MM.1S (cell line): ENCODE measurements at regions not wholly inside any gene's neighbourhood (a gene's known extent, or its start where the extent isn't known, plus 50 kb on each side); places are given as distances from the start of the nearest gene placed in this dataset.

ENCODE experiments used
- DNase-seq: peaks from one replicate; pipeline ENCODE4 v3.0.0-alpha.2; 2015
- H2AFZ ChIP-seq: fragments of 300-600 bp; sonication (generic); 2 replicates; pipeline ENCODE4 v1.6.0; 2016; ENCODE audit warnings: antibody characterized with exemption, low read length
- H3F3A ChIP-seq: fragments of 300-600 bp; sonication (generic); 2 replicates; pipeline ENCODE4 v1.6.1; 2016; ENCODE audit warnings: mild to moderate bottlenecking, antibody characterized with exemption, low read length, moderate library complexity, mixed read lengths; ENCODE audit not compliant: insufficient read depth
- H3K27ac ChIP-seq: fragments of 300-600 bp; sonication (generic); 2 replicates; pipeline ENCODE4 v1.5.1; 2016; ENCODE audit warnings: mild to moderate bottlenecking, low read length
- H3K27me3 ChIP-seq: fragments of 300-600 bp; sonication (generic); replicated peaks from 2 replicates; pipeline ENCODE4 v1.6.0; 2016; ENCODE audit warnings: low read length; ENCODE audit not compliant: insufficient read depth
- H3K36me3 ChIP-seq: fragments of 300-600 bp; sonication (generic); replicated peaks from 2 replicates; pipeline ENCODE4 v1.6.1; 2016; ENCODE audit warnings: mild to moderate bottlenecking, low read length, mixed read lengths; ENCODE audit not compliant: insufficient read depth
- H3K4me1 ChIP-seq: fragments of 300-600 bp; sonication (generic); 2 replicates; pipeline ENCODE4 v1.6.1; 2016; ENCODE audit warnings: low read length, mixed read lengths
- H3K4me2 ChIP-seq: fragments of 300-600 bp; sonication (generic); 2 replicates; pipeline ENCODE4 v1.6.0; 2016; ENCODE audit warnings: low read depth, low read length
- H3K4me3 ChIP-seq: fragments of 300-600 bp; sonication (generic); 2 replicates; pipeline ENCODE4 v1.5.1; 2016; ENCODE audit warnings: low read length, mixed read lengths
- H3K79me2 ChIP-seq: fragments of 300-600 bp; sonication (generic); 2 replicates; pipeline ENCODE4 v1.6.1; 2016; ENCODE audit warnings: mixed run types, low read length, mixed read lengths
- H3K9ac ChIP-seq: fragments of 300-600 bp; sonication (generic); 2 replicates; pipeline ENCODE4 v1.6.1; 2016; ENCODE audit warnings: low read length, mixed read lengths
- H3K9me2 ChIP-seq: fragments of 300-600 bp; sonication (generic); replicated peaks from 2 replicates; pipeline ENCODE4 v1.6.1; 2016; ENCODE audit warnings: mild to moderate bottlenecking, low read length, mixed read lengths; ENCODE audit not compliant: insufficient read depth
- H3K9me3 ChIP-seq: fragments of 300-600 bp; sonication (generic); replicated peaks from 2 replicates; pipeline ENCODE4 v1.6.1; 2016; ENCODE audit warnings: mild to moderate bottlenecking, low read length, mixed read lengths; ENCODE audit not compliant: insufficient read depth
- H4K20me1 ChIP-seq: fragments of 300-600 bp; sonication (generic); 2 replicates; pipeline ENCODE4 v1.6.1; 2016; ENCODE audit warnings: mild to moderate bottlenecking, low read length, moderate library complexity, mixed read lengths; ENCODE audit not compliant: insufficient read depth
- EZH2 ChIP-seq: fragments of 300-600 bp; sonication (generic); optimal IDR thresholded peaks from 2 replicates; pipeline ENCODE3; 2017; ENCODE audit warnings: low read depth, mild to moderate bottlenecking, antibody characterized with exemption, low read length, mixed read lengths
- EZH2phosphoT487 ChIP-seq: fragments of 300-600 bp; sonication (generic); IDR thresholded peaks from 2 replicates; pipeline ENCODE4 v1.6.1; 2018; ENCODE audit warnings: antibody characterized with exemption, low read length
- TF ChIP-seq, protein P1 (sequence below): fragments of 300-600 bp; sonication (generic); IDR thresholded peaks from 2 replicates; pipeline ENCODE4 v1.5.1; 2016; ENCODE audit warnings: antibody characterized with exemption, low read length, mixed read lengths

DNA sequence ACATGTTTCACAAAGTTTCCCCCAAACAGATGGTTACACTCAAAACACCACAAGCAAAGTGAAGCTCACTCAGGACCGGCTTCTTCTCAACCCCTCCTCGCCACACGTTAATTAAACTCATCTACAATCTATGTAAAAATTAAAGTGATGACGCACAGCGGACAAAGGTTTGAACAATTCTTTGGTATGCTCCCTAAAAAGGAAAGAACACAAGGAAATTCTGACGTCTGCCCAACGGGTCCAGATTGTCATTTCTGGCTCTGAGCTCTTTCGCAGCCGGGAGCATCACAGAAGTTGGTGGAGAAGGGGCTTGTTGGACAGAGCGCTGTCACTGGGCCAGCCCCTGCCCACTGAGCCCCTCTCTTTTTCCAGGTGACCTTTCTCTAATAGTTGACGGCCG lies 173.7 kb upstream of the CHRNA7 start:
- Histone ChIP-seq H3K79me2 (no peaks in the 10 kb centered on the region), H3K4me2 (no peak overlapping the region), H3K36me3 (no peaks in the 10 kb centered on the region), H2AFZ (no peak overlapping the region), H3K27me3 (no peaks in the 10 kb centered on the region), H4K20me1 (no peaks in the 10 kb centered on the region), H3K4me1 (no peaks in the 10 kb centered on the region), H3K4me3 (no peak overlapping the region), H3K9me2 (no peaks in the 10 kb centered on the region), H3K27ac (no peak overlapping the region), H3K9me3 (no peaks in the 10 kb centered on the region), H3F3A (no peaks in the 10 kb centered on the region), H3K9ac (no peak overlapping the region)
- TF ChIP-seq EZH2phosphoT487: no peak
- TF ChIP-seq, protein P1, sequence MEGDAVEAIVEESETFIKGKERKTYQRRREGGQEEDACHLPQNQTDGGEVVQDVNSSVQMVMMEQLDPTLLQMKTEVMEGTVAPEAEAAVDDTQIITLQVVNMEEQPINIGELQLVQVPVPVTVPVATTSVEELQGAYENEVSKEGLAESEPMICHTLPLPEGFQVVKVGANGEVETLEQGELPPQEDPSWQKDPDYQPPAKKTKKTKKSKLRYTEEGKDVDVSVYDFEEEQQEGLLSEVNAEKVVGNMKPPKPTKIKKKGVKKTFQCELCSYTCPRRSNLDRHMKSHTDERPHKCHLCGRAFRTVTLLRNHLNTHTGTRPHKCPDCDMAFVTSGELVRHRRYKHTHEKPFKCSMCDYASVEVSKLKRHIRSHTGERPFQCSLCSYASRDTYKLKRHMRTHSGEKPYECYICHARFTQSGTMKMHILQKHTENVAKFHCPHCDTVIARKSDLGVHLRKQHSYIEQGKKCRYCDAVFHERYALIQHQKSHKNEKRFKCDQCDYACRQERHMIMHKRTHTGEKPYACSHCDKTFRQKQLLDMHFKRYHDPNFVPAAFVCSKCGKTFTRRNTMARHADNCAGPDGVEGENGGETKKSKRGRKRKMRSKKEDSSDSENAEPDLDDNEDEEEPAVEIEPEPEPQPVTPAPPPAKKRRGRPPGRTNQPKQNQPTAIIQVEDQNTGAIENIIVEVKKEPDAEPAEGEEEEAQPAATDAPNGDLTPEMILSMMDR: no peak
- no peak for TF ChIP-seq EZH2
- no peak for DNase-seq

DNA sequence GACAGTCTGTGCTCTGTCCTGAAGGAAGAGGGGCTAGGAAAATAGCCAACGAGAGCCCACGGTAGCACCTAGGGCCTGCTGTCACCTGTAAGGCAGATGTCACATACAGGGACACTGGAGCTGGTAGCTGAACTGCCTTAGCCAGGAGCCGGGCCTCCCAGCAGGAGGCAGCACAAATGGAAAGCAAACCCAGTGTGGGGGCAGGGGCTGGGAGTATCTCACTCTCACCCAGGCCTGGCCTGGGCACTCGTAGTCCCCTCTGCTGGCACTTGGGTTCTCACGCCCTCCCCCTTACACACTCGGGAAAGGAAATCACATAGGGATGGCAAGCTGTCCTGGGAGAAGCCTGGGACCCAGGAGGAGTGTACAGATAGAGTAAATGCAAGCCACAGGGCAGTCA lies 173.1 kb upstream of the CHRNA7 start:
- Histone ChIP-seq H3K4me2 (no peak overlapping the region), H3K36me3 (no peaks in the 10 kb centered on the region), H3F3A (no peaks in the 10 kb centered on the region), H3K4me1 (no peaks in the 10 kb centered on the region), H2AFZ (no peak overlapping the region), H3K79me2 (no peaks in the 10 kb centered on the region), H3K27me3 (no peaks in the 10 kb centered on the region), H3K9me2 (no peaks in the 10 kb centered on the region), H3K9me3 (no peaks in the 10 kb centered on the region), H3K27ac (no peak overlapping the region), H4K20me1 (no peaks in the 10 kb centered on the region), H3K4me3 (no peak overlapping the region), H3K9ac (no peak overlapping the region)
- DNase-seq: no peak
- TF ChIP-seq, protein P1: no peak

DNA sequence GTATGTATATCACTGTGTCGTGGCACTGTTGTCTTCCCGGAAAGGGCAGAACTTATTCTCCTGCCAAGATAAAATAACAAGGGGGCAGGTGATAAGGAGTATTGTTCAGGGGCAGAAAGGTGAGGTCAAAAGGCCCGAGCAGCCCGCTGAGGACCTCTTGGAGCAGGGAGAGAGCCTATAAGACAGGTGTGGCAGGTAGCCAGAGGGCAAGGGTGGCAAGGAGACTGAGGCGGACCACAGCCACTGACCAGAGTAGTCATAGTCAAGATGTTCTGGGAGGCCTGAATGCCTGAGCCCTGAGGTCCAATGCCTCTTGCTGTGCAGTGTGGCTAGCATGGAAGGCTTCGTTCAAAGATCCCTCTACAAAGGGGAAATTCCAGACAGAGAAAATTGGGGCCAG lies 172.3 kb upstream of the CHRNA7 start:
- H3K9me3 ChIP-seq: no peaks in the 10 kb centered on the region
- TF ChIP-seq EZH2phosphoT487: no peak
- H4K20me1 ChIP-seq: no peaks in the 10 kb centered on the region
- H3K9me2 ChIP-seq: no peaks in the 10 kb centered on the region
- no peaks in the 10 kb centered on the region for H3K79me2 ChIP-seq
- H3K4me3 ChIP-seq: no peak overlapping the region
- no peaks in the 10 kb centered on the region for H3K27me3 ChIP-seq
- no peaks in the 10 kb centered on the region for H3K36me3 ChIP-seq
- no peak overlapping the region for H3K27ac ChIP-seq
- no peak for DNase-seq
- H2AFZ ChIP-seq: no peak overlapping the region
- no peaks in the 10 kb centered on the region for H3F3A ChIP-seq
- no peaks in the 10 kb centered on the region for H3K4me1 ChIP-seq
- H3K4me2 ChIP-seq: no peak overlapping the region
- no peak overlapping the region for H3K9ac ChIP-seq

DNA sequence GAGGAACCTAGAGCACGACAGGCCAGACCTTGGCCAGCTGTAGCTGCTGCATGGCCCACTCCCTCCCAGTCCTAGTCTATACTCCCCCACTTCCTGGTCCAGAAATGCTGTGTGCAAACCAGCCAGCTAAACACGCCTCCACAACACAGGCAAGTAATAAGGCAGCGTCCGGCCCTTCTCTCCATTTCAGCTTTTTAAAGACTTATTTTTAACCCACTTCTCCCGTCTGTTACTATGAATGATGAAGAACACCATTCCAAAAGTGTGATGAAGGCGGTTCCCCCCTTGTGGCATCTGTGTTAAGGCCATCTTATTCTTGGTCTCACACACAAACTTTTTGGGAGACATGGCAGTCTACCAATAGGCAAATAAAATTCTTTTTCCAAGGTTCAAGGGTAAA lies 164.1 kb upstream of the CHRNA7 start:
- no peak overlapping the region for H3K9ac ChIP-seq
- H4K20me1 ChIP-seq: no peaks in the 10 kb centered on the region
- TF ChIP-seq EZH2phosphoT487 (no peak), EZH2 (no peak)
- TF ChIP-seq, protein P1: no peak
- H3K4me3 ChIP-seq: no peak overlapping the region
- no peaks in the 10 kb centered on the region for H3K9me3 ChIP-seq
- no peaks in the 10 kb centered on the region for H3F3A ChIP-seq
- 0 out of 2 replicates have a peak, but pooled peaks cover 3% of the 10 kb centered on the region for H3K4me1 ChIP-seq
- H3K79me2 ChIP-seq: no peaks in the 10 kb centered on the region
- no peak overlapping the region for H3K27ac ChIP-seq
- no peak overlapping the region for H2AFZ ChIP-seq
- no peak overlapping the region for H3K4me2 ChIP-seq
- no peaks in the 10 kb centered on the region for H3K9me2 ChIP-seq
- no peaks in the 10 kb centered on the region for H3K36me3 ChIP-seq
- no peak for DNase-seq
- H3K27me3 ChIP-seq: no peaks in the 10 kb centered on the region
